ENCODE measurements at regions not wholly inside any gene's neighbourhood (a gene's known extent, or its start where the extent isn't known, plus 50 kb on each side); places are given as distances from the start of the nearest gene placed in this dataset.

- Histone ChIP-seq H2AFZ (replicated peaks; ENCODE audit: low read length, poor library complexity) (no peak overlapping the region), H3K23ac (ENCODE audit: low read depth, low read length) (no peak overlapping the region), H3K9me3 (ENCODE audit: control insufficient read depth, insufficient read depth, low read length) (peaks cover 4% of the 10 kb centered on the region), H3K79me1 (ENCODE audit: low read depth in 1 of 2, low read length in 2 of 2) (no peaks in the 10 kb centered on the region), H3K9me1 (ENCODE audit: insufficient read depth, low read length) (no peaks in the 10 kb centered on the region), H4K20me1 (ENCODE audit: insufficient read depth, low read length) (no peaks in the 10 kb centered on the region), H3K4me2 (ENCODE audit: low read depth, low read length) (no peak overlapping the region), H2AK5ac (ENCODE audit: low read depth, low read length) (no peak overlapping the region), H3K9ac (ENCODE audit: low read depth, low read length) (no peak overlapping the region), H3K18ac (ENCODE audit: low read depth, low read length) (no peak overlapping the region), H2BK120ac (ENCODE audit: low read depth, low read length) (no peak overlapping the region), H4K91ac (ENCODE audit: insufficient read depth, low read depth, low read length) (no peak overlapping the region), H3K4me1 (ENCODE audit: control insufficient read depth, insufficient read depth, low read length) (no peaks in the 10 kb centered on the region), H2AK9ac (replicated peaks; ENCODE audit: low read depth, low read length, poor library complexity) (no peak overlapping the region), H4K8ac (ENCODE audit: low read depth in 2 of 2, low read length in 2 of 2) (no peak overlapping the region), H2BK15ac (ENCODE audit: low read depth, low read length) (no peak overlapping the region), H3K27me3 (ENCODE audit: control insufficient read depth, insufficient read depth, low read length) (peaks cover 18% of the 10 kb centered on the region), H2BK20ac (ENCODE audit: low read depth, low read length) (no peak overlapping the region), H3K4me3 (ENCODE audit: insufficient read depth, low read depth, low read length) (no peak overlapping the region), H3K27ac (ENCODE audit: insufficient read depth, low read length) (no peak overlapping the region), H2BK5ac (ENCODE audit: low read depth, low read length, poor library complexity, severe bottlenecking) (no peak overlapping the region), H3K14ac (replicated peaks; ENCODE audit: low read depth, low read length) (no peak overlapping the region), H3K4ac (ENCODE audit: low read depth, low read length) (no peak overlapping the region), H3K36me3 (ENCODE audit: control insufficient read depth, insufficient read depth, low read length) (no peaks in the 10 kb centered on the region), H3K56ac (ENCODE audit: extremely low read depth, insufficient read depth, low read length) (no peak overlapping the region), H4K5ac (ENCODE audit: low read depth, low read length) (no peak overlapping the region)
- intact Hi-C loops (cut with micrococcal nuclease): loop anchor here (10.0 kb wide), 1 partner anchor 1243 kb away; no protein-coding TSS in a partner anchor
- no peak for DNase-seq
- in situ Hi-C loops (cut with MboI; ENCODE audit: low sequenced_read_pairs): no loop called here
- dilution Hi-C loops (cut with HindIII; ENCODE audit: low sequenced_read_pairs, unreplicated experiment): no loop called here
- TF ChIP-seq RFX5 (IDR thresholded peaks at IDR 0.05; ENCODE audit: low read depth, low read length) (no peak), RAD21 (IDR thresholded peaks at IDR 0.05; ENCODE audit: low read length) (no peak), NFE2L2 (IDR thresholded peaks at IDR 0.05; ENCODE audit: low read depth, low read length) (no peak), CHD1 (IDR thresholded peaks at IDR 0.05; ENCODE audit: low read depth, low read length) (no peak)
- TF ChIP-seq, protein P1, sequence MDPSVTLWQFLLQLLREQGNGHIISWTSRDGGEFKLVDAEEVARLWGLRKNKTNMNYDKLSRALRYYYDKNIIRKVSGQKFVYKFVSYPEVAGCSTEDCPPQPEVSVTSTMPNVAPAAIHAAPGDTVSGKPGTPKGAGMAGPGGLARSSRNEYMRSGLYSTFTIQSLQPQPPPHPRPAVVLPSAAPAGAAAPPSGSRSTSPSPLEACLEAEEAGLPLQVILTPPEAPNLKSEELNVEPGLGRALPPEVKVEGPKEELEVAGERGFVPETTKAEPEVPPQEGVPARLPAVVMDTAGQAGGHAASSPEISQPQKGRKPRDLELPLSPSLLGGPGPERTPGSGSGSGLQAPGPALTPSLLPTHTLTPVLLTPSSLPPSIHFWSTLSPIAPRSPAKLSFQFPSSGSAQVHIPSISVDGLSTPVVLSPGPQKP (IDR thresholded peaks at IDR 0.05; ENCODE audit: borderline replicate concordance, low read depth, low read length): no peak
- ChIA-PET POLR2A (ENCODE audit: unreplicated experiment) (no interaction called here), CTCF (no interaction called here)
- no peak for ATAC-seq (ENCODE audit: low read depth)
- no TSS peak for BruUV-seq (replicated peaks)
- WGBS, 2 experiments (ENCODE audit: extremely low coverage in 2 of 2, insufficient read length in 1 of 2): no CpG with 5 or more reads among the region's 5 CpGs
Observed at GRCh38 chr12:47557386-47557785, 148.4 kb downstream of the RPAP3 start.
